ENCODE measurements at regions not wholly inside any gene's neighbourhood (a gene's known extent, or its start where the extent isn't known, plus 50 kb on each side); places are given as distances from the start of the nearest gene placed in this dataset.

GRCh38 chr4:188839704-188840103 lies 700.5 kb downstream of the TRIML1 start:
- TF ChIP-seq CTCF (IDR thresholded peaks at IDR 0.05) (no peak), POLR2A (IDR thresholded peaks at IDR 0.05) (no peak)
